ENCODE measurements at regions not wholly inside any gene's neighbourhood (a gene's known extent, or its start where the extent isn't known, plus 50 kb on each side); places are given as distances from the start of the nearest gene placed in this dataset.

DNA sequence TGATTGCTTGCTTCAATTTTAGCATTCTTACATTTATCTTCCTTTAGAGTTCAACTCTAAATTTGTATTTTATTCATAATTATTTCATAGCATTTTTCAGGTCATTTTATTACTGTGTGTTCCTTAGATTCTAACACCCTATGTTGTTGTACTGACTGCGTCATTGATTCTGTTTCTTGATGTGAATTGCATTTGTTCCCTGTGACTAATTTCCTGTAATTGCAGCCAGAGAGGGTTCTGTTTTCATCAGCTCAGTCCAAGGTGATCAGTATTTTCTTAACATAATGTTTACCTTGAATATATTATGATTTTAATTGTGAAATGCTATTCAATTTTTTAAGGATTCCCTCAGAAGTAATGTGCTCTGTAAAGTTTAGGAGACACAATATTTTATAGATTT is 970.2 kb upstream of the PIK3C3 start:
- no peak for TF ChIP-seq RXRA (IDR thresholded peaks at IDR 0.05)
- TF ChIP-seq, protein P1, sequence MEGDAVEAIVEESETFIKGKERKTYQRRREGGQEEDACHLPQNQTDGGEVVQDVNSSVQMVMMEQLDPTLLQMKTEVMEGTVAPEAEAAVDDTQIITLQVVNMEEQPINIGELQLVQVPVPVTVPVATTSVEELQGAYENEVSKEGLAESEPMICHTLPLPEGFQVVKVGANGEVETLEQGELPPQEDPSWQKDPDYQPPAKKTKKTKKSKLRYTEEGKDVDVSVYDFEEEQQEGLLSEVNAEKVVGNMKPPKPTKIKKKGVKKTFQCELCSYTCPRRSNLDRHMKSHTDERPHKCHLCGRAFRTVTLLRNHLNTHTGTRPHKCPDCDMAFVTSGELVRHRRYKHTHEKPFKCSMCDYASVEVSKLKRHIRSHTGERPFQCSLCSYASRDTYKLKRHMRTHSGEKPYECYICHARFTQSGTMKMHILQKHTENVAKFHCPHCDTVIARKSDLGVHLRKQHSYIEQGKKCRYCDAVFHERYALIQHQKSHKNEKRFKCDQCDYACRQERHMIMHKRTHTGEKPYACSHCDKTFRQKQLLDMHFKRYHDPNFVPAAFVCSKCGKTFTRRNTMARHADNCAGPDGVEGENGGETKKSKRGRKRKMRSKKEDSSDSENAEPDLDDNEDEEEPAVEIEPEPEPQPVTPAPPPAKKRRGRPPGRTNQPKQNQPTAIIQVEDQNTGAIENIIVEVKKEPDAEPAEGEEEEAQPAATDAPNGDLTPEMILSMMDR (IDR thresholded peaks at IDR 0.05; ENCODE audit: low read depth, low read length, missing input control) = no peak
- TF ChIP-seq GABPA (IDR thresholded peaks at IDR 0.05 in 1 of 2, conservative IDR thresholded peaks at IDR 0.05 in 1 of 2) = no peak
- TF ChIP-seq, protein P2, sequence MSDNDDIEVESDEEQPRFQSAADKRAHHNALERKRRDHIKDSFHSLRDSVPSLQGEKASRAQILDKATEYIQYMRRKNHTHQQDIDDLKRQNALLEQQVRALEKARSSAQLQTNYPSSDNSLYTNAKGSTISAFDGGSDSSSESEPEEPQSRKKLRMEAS (IDR thresholded peaks at IDR 0.05) = no peak
- TF ChIP-seq FOXA1 (IDR thresholded peaks at IDR 0.05) = no peak
- TF ChIP-seq EGR1 (IDR thresholded peaks at IDR 0.05; ENCODE audit: low read depth in 2 of 2) = no peak
- no peak for TF ChIP-seq YY1 (IDR thresholded peaks at IDR 0.05)

Data from liver (tissue), 3 donors.